Amniotic epithelial cell (primary cell): ENCODE measurements at regions not wholly inside any gene's neighbourhood (a gene's known extent, or its start where the extent isn't known, plus 50 kb on each side); places are given as distances from the start of the nearest gene placed in this dataset.

Experiments used
- DNase-seq: peaks from one replicate; pipeline ENCODE4 v3.0.0-alpha.2; 2010; ENCODE audit warnings: low read depth

DNA sequence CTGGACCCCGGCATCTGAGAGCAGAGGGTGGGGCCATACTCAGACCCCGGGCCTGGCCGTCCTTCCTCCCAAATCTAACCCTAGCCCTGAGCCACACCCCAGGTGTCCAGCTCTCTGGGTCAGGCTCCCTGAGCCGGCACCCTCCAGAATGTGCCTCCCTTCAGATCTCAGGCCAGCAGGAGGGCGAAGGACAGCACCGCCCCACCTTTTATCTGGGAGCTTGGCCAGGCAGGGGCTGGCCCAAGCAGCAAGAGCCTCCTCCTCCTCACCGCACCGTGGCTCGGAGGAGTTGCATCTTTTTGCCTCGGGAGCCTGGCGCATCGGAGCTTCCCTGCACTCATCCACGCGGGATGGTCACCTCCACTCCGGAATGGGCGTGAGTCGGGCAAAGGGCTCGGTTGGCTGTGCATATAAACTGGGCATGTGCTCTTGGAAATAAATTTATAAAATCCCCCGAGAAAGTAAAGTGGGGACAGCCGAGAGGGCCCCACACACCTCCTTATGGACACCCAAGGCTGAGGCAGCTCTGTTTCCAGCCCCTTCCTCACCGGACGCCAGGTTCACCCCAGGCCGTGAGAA lies 69.1 kb upstream of the CTDP1 start:
- peak; percentile 37 for DNase-seq

DNA sequence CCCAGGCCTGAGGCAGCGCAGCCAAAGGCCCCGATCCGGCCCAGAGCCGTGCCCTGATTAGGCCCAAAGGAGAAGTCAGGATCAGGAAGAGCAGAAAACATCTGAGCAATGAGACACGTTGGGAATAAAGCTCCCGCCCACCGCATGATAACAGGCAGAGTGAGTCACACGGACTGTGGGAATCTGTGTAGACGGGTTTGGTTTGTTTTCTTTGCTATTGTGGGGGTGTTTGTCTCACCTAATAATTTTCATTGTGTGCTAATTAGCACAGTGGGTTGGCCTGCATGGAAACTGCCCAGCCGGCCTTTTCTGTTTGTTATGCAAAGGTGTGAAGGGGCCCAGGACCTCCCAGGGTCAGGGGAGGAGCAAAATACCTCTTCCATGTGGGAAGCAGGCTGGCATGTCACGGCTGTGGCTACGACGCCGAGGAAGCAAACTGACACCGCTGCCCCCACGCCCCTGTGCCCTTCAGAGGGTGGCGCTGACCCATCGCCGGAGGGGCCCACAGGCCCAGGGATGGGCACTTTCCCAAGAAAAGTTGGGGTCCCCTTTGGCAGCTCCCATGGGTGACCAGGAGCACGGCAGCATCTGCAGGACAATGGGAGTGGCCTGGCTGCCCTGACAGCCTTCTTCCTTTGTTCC lies 68.4 kb upstream of the CTDP1 start:
- DNase-seq, result peak; percentile 94

DNA sequence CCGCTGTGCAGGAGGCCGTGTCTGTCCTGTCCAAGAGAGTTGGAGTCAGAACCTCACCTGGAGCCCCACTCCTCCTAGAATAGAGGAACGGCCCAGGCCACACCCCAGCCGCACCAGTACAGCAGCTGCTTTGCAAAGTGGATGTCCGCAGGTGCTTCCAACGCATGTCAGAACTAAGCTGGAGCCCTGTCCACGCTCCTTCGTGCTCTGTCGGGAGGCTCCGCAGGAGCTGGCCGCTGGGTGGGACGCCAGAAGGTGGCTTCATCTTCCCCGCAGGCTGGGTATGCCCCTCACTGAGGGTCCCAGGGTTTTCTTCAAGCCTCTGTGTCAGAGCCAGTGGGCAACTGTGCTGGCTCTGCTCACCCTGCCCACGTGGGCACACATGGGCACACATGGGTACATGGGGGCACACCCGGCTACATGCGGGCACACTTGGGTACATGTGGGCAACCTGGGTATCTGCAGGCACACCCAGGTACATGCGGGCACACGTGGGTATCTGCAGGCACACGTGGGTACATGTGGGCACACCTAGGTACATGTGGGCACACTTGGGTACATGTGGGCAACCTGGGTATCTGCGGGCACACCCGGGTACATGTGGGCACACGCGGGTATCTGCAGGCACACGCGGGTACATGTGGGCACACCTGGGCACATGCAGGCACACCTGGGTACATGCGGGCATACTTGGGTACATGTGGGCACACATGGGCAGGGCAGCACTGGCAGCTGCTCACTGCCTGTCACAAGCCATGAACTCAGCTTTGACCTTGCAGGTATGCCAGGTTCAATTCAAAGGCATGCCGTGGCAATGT lies 67.1 kb upstream of the CTDP1 start:
- DNase-seq, result no peak

DNA sequence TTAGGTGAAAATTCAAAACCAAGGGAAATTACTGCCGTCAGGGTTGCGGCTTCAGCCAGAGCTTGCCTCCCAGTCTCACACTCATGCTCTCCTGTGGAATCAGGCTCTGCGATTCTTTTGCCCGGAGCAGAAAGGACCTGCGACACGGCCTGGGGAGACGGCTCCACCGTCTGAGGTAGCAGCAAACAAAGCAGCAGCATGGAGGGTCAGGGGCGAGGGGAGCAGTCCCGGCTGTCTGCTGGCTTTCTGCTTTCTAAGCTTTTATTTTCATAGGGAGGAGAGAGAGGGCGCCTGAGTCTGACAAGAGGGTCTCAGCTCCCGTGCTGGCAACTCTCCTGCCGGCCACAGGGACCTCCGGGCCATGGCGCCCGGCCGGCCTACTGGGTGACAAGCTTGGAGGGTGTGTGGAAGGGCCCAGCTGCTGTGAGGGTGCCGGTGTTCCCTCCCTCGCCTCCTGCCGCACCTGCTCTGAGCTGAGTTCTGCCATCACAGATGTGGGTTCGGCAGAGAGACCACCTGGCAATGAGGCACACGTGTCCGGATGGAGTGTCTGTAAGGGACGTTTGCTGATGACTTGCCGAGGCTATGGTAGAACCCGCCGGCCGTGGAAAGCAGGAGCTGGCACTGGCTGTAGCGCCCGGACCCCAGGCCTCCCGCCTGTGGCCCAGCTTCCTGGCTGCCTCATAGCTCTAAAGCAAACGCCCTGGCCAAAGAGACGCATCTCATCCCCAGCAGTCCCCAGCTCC lies 66.2 kb upstream of the CTDP1 start:
- DNase-seq, result no peak

- no peak for DNase-seq
Measured at GRCh38 chr18:79614211-79614955, 65.2 kb upstream of the CTDP1 start.

DNA sequence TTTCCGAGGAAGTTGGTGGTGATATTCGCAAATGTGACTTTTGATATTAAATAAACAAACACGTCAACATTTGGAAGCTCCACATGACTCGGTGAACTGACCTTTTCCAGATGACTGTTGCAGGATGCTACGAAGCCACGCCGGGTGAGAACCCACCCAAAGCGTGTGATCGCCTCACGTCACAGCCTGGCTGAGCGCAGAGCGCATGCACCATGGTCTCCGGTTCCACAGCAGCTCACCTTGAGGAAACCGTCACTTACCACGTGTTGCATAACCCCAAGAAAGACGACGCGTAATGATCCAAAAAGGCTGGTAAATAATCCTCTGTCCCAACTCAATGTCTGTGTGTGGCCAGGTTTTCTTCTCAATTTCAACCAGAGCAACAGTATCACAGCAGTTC lies 64.5 kb upstream of the CTDP1 start:
- DNase-seq, result no peak

DNA sequence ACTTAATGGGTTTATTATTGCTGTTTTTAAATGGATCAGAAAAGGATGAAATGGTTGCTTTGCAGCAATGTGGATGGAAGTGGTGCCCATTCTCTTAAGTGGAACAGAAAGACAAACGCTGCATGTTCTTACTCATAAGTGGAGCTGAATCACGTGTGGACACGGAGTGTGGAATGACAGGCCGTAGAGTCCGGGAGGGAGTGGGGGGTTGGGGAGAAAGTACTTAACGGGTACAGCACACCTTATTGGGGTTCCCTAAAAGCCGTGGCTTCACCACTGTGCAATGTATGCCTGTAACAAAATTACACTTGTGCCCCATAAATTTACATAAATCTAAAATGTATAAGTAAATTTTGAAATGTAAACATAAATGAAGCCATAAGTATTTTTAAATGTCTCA lies 64.0 kb upstream of the CTDP1 start:
- DNase-seq, result no peak

DNA sequence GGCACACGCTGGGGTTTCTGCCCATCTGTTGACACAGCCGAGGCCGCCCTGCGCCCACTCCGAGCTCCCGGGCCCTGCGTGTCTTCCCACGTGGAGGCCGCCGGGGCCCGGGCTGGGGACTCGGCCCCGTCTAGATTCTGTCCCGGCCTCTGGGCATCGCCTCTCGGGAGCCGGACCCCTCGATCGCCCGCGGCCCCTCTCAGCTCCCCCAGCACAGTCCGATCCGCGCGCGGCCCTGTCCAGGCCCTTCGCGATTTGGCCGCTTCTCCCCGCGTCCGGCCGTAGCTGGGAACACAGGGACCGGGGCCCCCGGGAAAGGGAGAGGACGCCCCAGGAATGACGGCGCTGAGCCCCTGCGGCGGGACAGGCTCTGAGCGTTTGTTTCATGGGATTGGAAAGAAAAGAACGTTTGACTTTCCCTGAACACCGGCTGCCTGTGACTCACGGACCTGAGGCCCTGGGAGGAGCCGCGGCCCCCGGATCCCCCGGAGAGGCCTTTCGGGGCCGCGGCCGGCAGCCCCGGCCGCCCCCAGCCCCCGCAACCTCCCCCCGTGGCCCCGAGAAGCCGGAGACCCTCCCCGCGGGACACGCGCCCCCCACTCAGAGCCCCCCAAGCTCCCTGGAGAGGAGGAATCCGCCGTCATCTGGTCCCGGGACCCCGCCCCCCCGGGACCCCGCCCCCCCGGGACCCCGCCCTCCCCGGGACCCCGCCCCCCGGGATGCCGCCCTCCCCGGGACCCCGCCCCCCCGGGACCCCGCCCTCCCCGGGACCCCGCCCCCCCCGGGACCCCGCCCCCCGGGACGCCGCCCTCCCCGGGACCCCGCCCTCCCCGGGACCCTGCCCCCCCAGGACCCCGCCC lies 62.7 kb upstream of the CTDP1 start:
- peak; percentile 37 for DNase-seq

DNA sequence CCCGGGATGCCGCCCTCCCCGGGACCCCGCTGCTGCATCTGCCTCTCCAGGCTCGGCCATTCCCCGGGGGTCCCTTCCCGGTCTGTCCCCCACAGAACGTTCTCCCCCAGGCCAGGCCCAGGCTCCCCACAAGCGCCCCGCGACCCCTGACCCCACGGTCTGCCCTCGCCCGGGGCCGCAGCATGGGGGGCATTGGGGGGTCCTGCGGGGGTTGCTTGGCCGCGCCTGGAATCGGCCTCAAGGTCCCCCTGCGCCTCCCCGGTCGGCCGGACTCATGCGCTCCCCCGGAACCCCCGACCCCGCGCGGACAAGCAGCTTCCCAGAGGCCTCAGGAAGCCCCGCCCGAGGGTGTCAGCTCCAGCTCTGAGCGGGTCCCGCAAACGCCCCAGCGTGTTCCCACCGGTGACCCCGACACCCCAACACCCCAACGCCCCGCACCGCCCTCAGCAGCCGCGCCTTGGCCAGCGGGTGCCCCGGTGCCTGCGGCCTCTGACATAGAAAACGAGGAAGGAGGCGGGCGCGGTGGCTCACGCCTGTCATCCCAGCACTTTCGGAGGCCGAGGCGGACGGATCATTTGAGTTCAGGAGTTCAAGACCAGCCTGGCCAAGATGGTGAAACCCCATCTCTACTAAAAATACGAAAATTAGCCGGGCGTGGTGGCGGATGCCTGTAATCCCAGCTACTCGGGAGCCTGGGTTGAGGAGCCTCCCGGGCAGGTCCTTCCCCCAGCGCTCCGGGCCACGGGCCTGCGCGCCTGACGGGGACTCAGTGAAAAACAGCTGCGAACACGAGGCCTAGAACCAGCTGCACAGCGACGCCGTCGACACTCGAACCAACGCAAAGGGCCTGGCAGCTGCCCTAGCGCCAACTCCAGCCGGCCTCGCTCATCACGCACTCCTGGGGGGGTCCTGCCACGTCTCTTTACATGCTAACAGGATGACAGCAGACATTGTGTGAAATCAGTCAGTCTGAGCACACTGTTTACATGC lies 61.8 kb upstream of the CTDP1 start:
- no peak for DNase-seq

DNA sequence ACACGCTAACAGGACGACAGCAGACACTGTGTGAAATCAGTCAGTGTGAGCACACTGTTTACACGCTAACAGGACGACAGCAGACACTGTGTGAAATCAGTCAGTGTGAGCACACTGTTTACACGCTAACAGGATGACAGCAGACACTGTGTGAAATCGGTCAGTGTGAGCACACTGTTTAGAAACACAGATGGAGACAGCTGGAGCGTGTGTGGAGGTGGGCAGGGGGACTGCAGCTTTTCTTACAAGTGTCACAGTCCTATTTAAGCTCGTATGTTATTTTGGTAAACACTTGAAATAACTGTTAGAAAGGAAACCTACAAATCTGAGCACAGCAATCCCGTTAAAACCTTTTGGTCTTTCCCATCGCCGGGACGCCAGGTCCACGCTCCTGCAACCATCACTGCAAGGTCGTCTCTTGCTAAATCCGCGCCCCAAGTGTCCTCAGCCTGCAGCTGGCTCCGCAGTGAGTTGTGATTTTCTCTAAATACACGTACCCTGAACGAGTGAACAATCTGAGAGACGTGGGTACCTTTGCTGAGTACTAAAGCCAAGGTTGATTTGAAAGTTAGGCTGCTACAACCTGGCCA lies 58.9 kb upstream of the CTDP1 start:
- DNase-seq, result no peak

DNA sequence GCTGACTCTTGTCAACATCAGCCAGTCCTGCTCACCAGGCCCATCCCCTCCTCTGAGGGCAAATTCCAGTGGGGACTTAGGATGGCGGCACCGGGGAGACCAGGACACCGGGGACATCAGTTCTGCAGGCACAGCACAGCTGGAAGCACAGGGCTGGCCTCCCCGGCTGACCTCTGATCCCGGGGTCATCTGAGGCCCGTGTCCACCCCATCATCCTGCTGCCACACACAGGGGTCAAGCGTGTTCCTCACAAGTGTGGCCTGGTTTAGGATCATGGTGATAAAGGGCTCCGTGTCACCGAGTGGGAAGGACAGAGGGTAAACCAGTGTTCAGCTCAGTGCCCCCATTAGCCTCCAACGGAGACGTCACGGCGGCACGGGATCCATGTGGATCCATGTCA lies 58.1 kb upstream of the CTDP1 start:
- DNase-seq, result no peak

DNA sequence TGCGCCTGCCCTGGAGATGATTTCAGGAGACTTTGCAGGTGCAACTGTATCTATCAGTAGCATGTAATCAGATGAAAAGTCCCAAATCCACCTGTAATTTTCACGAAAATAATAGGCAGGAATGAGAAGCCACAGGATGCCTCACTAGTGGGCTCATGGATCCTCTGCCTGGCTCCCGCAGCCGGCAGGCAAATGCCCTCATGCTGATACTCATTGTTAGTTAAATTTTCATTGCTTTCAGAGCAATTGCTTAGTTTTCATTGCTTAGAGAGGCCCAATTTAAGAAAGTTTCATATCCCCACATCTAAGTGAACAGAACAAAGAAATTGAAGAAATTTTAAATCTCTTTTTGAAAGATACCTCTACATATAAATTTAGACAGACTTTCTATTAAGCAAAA lies 57.6 kb upstream of the CTDP1 start:
- DNase-seq, result no peak

DNA sequence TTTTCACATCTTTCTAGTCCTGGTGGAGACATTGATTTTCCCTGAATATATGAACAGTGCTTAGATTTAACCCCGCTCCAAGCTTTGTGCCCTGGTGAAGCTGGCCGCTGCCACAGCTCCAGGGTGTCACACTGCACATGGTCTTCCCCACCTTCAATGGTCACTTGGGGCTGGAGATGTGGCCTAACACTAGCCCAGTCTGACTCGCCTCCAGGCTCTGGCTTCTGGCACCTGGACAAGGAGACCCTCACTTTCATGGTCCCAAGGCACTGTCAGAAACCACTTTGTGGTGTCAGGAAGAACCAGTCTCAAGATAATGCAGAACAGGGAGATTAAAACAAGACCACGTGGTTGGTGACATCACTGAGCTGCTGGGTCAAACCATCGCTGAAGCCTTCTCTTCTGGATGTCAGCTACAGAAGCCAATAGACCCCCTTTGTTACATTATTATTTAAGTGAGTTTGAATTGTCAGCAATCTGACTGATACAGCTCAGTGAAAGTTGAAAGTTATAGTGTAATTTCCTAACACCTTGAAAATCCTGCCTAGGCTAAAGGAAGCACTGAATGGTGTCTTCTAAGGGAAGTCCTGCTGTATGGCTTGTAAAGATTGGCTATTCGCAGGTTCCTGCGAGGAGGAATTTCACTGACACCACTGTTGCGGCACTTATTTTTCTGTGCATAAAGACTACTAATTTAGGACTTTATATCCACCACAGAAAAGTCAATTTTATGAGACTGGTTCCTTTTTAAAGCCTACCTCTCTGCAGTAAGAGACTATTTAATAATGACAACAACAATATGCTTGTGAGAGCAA lies 55.0 kb upstream of the CTDP1 start:
- peak; percentile 6 for DNase-seq

DNA sequence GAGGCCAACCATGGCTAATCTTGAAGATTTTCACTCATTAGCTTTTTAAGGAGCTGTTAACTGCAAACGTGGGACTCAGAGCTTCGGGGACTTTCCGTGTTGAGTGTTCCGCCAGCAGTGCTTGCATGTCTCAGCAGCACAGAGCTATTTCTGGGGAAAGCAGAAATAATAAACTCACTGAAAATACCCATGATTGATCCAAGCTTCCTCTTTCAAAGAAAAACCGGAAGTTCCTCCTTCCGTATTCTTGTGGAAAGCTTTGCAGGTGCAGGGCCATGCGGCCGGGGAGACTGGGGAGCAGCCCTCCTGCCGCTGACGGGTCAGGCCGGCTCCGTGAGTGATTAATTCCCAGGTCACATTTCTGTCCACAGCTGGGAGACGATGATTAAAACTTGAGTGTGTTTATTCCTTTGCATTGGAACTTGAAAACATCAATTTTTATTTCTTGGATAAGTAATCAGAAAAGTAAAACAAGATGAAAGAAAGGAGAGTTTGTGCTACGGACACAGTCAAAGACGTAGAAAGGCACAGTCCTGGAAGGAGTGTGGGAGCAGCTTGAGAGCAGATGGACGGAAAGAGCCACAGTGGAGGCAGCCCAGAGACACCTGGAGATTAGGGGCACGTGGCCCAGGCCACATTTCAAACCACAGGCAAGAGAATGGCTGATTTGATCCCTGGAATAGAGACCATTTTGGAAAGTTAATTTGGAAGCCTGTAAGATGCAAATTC lies 54.2 kb upstream of the CTDP1 start:
- no peak for DNase-seq

DNA sequence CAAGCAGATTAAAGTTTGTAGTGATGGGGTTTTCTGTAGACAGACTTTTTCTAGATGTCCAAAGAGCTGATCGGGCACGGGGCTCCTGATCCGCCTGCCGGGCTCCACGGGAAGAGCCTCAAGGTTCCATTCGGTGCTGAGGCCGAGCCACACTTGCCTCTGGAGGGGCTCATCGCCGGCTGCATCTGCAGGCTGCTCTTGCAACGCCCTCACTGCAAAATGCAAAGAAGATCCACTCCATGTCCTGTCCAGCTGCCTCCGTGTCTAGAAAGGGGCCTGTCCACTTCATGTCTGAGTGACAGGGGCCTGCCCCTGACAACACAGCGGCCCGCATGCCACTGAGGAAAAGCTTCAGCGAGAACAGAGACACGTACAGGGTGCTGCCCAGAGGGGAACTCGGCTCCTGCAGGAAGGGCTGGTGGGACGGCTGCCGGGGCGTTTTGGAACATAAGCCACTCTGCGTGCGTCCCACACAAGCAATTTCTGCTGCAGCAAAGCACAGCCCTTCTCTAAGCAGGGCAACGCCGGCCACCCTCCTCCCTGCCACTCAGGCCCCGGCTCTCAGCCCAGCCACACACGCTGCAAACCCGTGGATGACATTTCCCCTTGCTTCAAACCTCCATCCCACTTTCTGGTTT lies 53.6 kb upstream of the CTDP1 start:
- DNase-seq, result no peak

- no peak for DNase-seq
Measured at GRCh38 chr18:79626905-79627749, 52.5 kb upstream of the CTDP1 start.
